Skeletal muscle tissue (tissue), 3 donors: ENCODE measurements at regions not wholly inside any gene's neighbourhood (a gene's known extent, or its start where the extent isn't known, plus 50 kb on each side); places are given as distances from the start of the nearest gene placed in this dataset.

ENCODE experiments used
- H3K27ac ChIP-seq: one replicate; pipeline ENCODE4 v1.7.0; 2013; ENCODE audit warnings: mild to moderate bottlenecking, low read depth, low read length, inconsistent platforms
- H3K27me3 ChIP-seq, 3 donors: one replicate each; pipeline ENCODE4 v1.7.0; 2013; ENCODE audit warnings: low read length in 3 of 3; ENCODE audit not compliant: control insufficient read depth in 3 of 3, insufficient read depth in 3 of 3
- H3K36me3 ChIP-seq, 3 donors: one replicate each; pipeline ENCODE4 v1.7.0; 2013; ENCODE audit warnings: low read length in 3 of 3; ENCODE audit not compliant: control insufficient read depth in 3 of 3, insufficient read depth in 3 of 3
- H3K4me1 ChIP-seq, 3 donors: one replicate each; pipeline ENCODE4 v1.7.0; 2013; ENCODE audit warnings: low read length in 3 of 3, mild to moderate bottlenecking in 3 of 3; ENCODE audit not compliant: control insufficient read depth in 3 of 3, insufficient read depth in 3 of 3
- H3K4me3 ChIP-seq, 3 donors: one replicate each; pipeline ENCODE4 v1.7.0; 2013; ENCODE audit warnings: low read length in 3 of 3
- H3K9ac ChIP-seq, 3 donors: one replicate each; pipeline ENCODE4 v1.7.0; 2013; ENCODE audit warnings: low read length in 3 of 3, mild to moderate bottlenecking in 3 of 3, moderate library complexity in 2 of 3, low read depth in 1 of 3
- H3K9me3 ChIP-seq, 3 donors: one replicate each; pipeline ENCODE4 v1.7.0; 2013; ENCODE audit warnings: low read length in 3 of 3; ENCODE audit not compliant: control insufficient read depth in 3 of 3
- donor health status: Osteomylitis.

DNA sequence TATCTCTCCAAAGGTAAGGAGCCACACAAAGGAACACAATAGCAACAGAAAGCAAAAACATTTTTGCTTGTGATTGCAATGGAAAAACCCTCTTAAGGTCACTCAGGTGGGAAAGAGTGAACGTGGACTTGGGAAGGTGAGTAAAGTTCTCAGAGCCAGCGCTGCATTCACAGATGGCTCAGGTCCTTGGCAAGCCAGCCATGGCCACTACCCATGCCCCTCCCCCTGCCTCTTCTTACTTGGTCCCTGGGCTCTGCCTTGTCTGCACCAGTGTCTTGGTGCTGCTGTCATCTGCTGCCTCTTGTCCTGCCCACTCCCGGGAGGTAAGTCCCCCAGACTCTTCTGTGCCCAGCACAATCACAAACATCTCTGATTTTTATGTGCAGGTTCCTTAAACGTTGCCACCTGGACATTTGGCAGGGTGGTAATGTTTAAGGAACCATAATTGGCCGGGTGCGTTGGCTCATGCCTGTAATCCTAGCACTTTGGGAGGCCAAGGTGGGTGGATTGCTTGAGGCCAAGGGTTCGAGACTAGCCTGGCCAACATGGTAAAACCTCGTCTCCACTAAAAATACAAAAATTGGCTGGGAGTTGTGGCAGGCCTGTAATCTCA is 74.6 kb downstream of the FEM1C start:
- H3K27ac ChIP-seq, result peak overlapping the region; percentile 73
- H3K4me1 ChIP-seq, result peaks cover 16 to 33% (median 21%) of the 10 kb centered on the region in 3 donors
- no peak overlapping the region for H3K9ac ChIP-seq
- H3K36me3 ChIP-seq, result no peaks in the 10 kb centered on the region
- H3K27me3 ChIP-seq, result no peaks in the 10 kb centered on the region
- H3K4me3 ChIP-seq, result no peak overlapping the region
- no peaks in the 10 kb centered on the region for H3K9me3 ChIP-seq

DNA sequence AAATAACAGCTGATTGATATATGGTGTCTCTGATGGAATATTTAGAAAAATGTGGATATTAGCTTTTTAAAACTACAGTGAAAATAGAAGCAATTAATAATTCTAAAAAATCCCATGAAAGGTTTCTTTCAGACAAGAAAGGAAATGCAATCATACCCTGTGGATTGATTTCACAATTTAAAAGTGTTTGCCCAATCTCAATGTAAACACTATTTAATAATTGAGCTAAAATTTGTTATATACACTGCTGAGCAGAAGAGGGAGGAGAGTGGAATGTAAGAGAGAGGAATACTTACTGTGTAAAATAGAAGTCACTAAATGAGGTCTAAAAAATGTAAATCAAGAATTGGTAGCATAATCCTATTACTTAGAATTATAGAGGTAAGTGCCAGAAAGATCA is 76.9 kb downstream of the FEM1C start:
- Histone ChIP-seq H3K9ac (no peak overlapping the region), H3K27me3 (no peaks in the 10 kb centered on the region), H3K27ac (no peak overlapping the region), H3K4me3 (no peak overlapping the region), H3K4me1 (peaks cover 13 to 27% (median 21%) of the 10 kb centered on the region in 3 donors), H3K36me3 (no peaks in the 10 kb centered on the region), H3K9me3 (no peaks in the 10 kb centered on the region)

DNA sequence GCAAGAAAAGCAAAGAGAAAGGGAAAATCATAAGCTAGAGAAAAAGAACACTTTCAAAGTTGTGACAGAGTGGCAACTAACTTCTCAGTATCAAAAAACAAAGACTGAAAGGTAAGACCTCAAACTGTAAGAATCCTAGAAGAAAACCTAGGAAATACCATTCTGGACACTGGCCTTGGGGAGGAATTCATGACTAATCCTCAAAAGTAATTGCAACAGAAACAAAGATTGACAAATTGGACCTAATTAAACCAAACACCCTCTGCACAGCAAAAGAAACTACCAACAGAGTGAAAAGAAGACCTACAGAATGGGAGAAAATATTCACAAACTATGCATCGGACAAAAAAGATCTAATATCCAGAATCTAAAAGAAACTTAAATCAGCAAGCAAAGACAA is 79.1 kb downstream of the FEM1C start:
- Histone ChIP-seq H3K27me3 (no peaks in the 10 kb centered on the region), H3K4me1 (peaks cover 10 to 20% (median 11%) of the 10 kb centered on the region in 3 donors), H3K9ac (no peak overlapping the region), H3K4me3 (no peak overlapping the region), H3K9me3 (no peaks in the 10 kb centered on the region), H3K27ac (no peak overlapping the region), H3K36me3 (no peaks in the 10 kb centered on the region)

DNA sequence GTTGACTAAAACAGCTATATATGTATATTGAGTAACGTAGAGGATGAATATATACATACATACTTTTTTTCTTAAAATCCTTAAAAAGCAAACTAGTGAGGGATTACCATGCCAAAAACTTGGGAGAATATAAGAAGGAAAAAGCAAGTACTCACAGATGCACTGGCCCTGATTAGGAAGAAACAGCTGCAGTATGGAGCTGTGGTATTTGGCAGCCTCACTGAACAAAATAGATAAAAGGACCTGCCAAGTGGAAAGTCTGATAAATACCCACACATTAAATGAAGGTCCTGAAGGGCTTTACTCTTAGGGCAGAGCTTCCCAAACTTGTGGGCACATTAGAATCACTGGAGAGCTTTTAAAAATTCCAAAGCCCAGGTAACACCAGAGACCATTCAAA is 80.6 kb downstream of the FEM1C start:
- Histone ChIP-seq H3K27me3 (no peaks in the 10 kb centered on the region), H3K27ac (no peak overlapping the region), H3K4me3 (no peak overlapping the region), H3K9me3 (no peaks in the 10 kb centered on the region), H3K4me1 (peaks cover 16 to 22% (median 18%) of the 10 kb centered on the region in 3 donors), H3K9ac (no peak overlapping the region), H3K36me3 (no peaks in the 10 kb centered on the region)

DNA sequence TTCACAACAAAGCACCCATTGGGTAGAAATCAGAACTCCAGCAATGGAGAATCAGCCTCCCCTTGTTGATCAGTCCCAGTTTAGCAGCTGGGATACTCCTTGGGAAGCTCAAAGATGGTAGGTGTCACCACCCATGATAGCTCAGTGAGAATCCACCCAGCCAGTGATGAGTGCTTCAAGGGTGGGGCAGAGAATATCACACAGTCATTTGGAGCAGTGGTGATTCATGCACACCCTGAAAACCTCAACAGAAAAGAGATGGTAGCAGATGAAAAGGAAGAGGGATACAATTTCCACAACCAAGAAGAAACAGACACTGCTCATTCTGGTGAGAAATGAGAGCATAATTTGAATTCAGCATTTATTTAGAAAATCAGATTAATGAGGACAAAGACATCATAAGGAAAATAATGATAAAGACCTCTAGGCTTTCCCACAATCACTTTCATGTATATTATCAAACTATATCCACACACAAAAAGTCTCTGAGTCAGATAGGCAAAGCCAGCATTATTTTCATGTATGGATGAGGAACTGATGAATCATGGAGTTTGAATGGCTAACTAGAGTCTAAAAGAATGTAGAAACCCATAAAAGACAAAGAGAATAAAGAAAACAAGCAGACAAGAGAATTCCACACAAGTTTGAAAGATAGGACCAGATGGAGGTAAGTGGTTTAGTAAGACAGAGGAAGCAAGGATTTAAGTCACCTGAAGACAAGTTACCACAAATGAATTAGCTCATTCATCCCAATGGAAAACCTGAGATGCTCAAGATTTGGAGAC is 82.9 kb downstream of the FEM1C start:
- H3K4me3 ChIP-seq, result no peak overlapping the region
- H3K27ac ChIP-seq, result no peak overlapping the region
- no peaks in the 10 kb centered on the region for H3K36me3 ChIP-seq
- H3K27me3 ChIP-seq, result no peaks in the 10 kb centered on the region
- H3K4me1 ChIP-seq, result peaks cover 19 to 35% (median 35%) of the 10 kb centered on the region in 3 donors
- H3K9ac ChIP-seq, result no peak overlapping the region
- H3K9me3 ChIP-seq, result no peaks in the 10 kb centered on the region

DNA sequence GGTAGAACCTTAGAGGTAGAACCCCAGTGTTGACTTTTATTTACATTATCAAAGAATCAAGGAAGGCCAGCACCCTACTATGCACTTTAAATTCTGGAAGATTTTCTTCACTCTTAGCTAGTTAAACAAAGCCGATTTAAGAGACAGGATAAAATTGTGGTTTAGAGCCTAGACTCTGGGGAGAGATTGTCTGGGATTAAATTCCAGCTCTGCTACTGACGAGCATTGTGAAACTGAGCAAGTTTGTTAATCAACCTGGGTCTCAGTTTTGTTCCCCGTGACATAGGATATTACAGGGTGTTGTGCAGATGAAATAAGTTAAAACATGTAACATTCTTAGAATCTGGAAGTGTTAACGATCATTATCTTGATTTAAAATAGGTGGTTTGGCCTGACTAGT is 83.5 kb downstream of the FEM1C start:
- Histone ChIP-seq H3K9me3 (no peaks in the 10 kb centered on the region), H3K4me3 (no peak overlapping the region), H3K36me3 (no peaks in the 10 kb centered on the region), H3K27ac (peak overlapping the region; percentile 16), H3K9ac (no peak overlapping the region), H3K27me3 (no peaks in the 10 kb centered on the region), H3K4me1 (peaks cover 19 to 38% (median 35%) of the 10 kb centered on the region in 3 donors)

DNA sequence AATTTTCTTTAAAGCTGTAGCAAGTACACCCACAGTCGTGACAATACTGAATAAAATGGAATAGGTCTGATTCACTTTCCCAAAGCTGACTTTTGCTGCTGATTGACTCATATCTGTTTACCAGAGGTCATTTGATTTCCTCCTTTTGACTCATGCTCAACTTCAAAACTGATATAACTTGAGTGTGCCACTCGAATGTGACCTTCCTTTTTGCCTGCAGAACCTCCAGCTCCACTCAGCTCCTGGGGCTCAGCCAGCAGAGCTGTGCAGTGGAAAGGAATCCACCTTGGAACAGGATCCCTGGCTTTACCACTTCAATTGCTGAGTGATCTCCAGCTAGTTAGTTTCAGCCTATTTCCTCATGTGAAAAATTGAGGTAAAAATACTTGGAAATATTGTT is 84.1 kb downstream of the FEM1C start:
- H3K9me3 ChIP-seq, result no peaks in the 10 kb centered on the region
- H3K27ac ChIP-seq, result peak overlapping the region; percentile 16
- H3K4me1 ChIP-seq, result peaks cover 20 to 44% (median 35%) of the 10 kb centered on the region in 3 donors
- no peaks in the 10 kb centered on the region for H3K36me3 ChIP-seq
- H3K4me3 ChIP-seq, result peak overlapping the region in 1 of 3 donors; percentile 4
- no peak overlapping the region for H3K9ac ChIP-seq
- no peaks in the 10 kb centered on the region for H3K27me3 ChIP-seq

DNA sequence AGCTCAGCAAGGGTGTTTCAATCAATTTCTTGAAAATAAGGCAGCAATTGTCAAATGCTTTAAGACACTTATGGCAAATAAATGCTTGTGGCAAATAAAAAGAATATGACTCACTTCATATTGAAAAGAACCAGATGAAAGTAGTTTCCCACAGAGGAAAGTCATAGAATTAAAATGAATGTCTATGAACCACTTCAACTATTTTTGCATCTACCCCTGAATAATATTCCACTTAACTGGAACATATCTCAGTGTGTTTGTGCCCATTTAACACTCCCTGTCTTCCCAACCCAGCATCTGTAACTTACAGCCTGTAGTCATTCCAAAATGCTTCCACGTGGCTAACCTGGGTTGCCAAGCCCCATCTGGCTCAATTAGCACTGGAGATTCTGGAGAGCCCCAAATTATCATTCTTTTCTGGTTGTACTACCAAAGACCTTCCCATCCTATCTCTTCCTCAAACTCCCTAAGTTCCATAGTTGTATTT is 84.7 kb downstream of the FEM1C start:
- H3K4me1 ChIP-seq, result peaks cover 25 to 50% (median 41%) of the 10 kb centered on the region in 3 donors
- H3K27ac ChIP-seq, result peak overlapping the region; percentile 16
- peak overlapping the region in 1 of 3 donors; percentile 4 for H3K4me3 ChIP-seq
- no peaks in the 10 kb centered on the region for H3K36me3 ChIP-seq
- H3K9ac ChIP-seq, result no peak overlapping the region
- H3K27me3 ChIP-seq, result no peaks in the 10 kb centered on the region
- no peaks in the 10 kb centered on the region for H3K9me3 ChIP-seq

DNA sequence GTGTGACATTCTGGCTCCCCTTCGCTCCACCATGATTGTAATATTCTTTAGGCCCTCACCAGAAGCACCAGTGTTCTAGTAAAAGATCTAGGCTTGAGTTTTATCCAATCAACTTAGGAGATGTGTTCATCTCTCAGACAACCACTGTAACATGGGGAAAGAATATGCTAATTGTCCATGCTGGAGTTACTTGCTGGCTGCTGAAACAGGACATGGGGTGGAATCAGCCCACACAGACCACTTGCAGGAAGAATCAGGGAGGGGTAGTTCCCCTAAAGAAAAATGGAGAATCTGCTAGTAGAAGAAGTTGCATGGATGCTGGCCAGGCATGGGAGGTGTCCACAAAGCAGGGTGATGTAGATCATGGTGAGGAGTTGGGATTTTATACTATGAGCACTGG is 86.2 kb downstream of the FEM1C start:
- Histone ChIP-seq H3K4me1 (peaks cover 30 to 56% (median 43%) of the 10 kb centered on the region in 3 donors), H3K36me3 (no peaks in the 10 kb centered on the region), H3K9ac (no peak overlapping the region), H3K27ac (peak overlapping the region; percentile 9), H3K9me3 (no peaks in the 10 kb centered on the region), H3K4me3 (peak overlapping the region in 1 of 3 donors; percentile 23), H3K27me3 (no peaks in the 10 kb centered on the region)

DNA sequence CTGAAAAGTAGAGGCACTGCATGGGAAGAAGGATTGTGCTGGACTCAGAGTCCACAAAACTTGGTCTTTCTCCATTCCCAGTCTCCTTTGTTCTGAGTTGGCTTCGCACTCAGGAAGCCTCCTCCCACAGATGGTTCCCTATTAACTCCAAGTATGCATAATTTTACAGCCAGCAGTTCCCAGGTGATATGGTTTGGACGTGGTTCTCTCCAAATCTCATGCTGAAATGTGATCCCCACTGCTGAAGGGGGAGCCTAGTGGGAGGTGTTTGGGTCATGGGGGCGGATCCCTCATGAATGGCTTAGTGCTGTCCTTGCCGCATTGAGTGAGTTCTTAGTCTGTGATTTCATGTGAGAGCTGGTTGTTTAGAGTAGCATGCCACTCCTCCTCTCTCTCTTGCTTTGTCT is 86.6 kb downstream of the FEM1C start:
- Histone ChIP-seq H3K36me3 (no peaks in the 10 kb centered on the region), H3K9me3 (no peaks in the 10 kb centered on the region), H3K9ac (no peak overlapping the region), H3K27me3 (no peaks in the 10 kb centered on the region), H3K27ac (peak overlapping the region; percentile 9), H3K4me1 (peaks cover 30 to 56% (median 43%) of the 10 kb centered on the region in 3 donors), H3K4me3 (peak overlapping the region in 1 of 3 donors; percentile 23)
